ENCODE measurements at regions not wholly inside any gene's neighbourhood (a gene's known extent, or its start where the extent isn't known, plus 50 kb on each side); places are given as distances from the start of the nearest gene placed in this dataset.

DNA sequence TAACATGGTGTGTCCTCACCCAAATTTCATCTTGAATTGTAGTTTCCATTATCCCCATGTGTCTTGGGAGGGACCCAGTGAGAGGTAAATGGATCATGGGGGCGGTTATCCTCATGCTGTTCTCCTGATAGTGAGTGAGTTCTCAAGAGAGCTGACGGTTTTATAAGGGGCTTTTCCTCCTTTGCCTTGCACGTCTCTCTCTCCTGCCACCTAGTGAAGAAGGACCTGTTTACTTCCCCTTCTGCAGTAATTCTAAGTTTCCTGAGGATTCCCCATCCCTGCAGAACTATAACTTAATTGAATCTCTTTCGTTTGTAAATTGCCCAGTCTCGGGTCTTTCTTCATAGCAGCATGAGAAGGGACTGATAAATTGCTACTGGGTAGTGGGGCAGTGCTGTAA is 789.3 kb downstream of the FRK start:
- TF ChIP-seq, protein P1, sequence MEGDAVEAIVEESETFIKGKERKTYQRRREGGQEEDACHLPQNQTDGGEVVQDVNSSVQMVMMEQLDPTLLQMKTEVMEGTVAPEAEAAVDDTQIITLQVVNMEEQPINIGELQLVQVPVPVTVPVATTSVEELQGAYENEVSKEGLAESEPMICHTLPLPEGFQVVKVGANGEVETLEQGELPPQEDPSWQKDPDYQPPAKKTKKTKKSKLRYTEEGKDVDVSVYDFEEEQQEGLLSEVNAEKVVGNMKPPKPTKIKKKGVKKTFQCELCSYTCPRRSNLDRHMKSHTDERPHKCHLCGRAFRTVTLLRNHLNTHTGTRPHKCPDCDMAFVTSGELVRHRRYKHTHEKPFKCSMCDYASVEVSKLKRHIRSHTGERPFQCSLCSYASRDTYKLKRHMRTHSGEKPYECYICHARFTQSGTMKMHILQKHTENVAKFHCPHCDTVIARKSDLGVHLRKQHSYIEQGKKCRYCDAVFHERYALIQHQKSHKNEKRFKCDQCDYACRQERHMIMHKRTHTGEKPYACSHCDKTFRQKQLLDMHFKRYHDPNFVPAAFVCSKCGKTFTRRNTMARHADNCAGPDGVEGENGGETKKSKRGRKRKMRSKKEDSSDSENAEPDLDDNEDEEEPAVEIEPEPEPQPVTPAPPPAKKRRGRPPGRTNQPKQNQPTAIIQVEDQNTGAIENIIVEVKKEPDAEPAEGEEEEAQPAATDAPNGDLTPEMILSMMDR (IDR thresholded peaks at IDR 0.05) = no peak
- no peak for TF ChIP-seq POLR2AphosphoS5 (IDR thresholded peaks at IDR 0.05)
